GM23248 (cell line): ENCODE measurements at regions not wholly inside any gene's neighbourhood (a gene's known extent, or its start where the extent isn't known, plus 50 kb on each side); places are given as distances from the start of the nearest gene placed in this dataset.

Source experiments
- DNase-seq: peaks from one replicate; pipeline ENCODE4 v3.0.0-alpha.2; 2015
- H2AFZ ChIP-seq: fragments of 200-600 bp; sonication (generic); 2 replicates; pipeline ENCODE4 v1.6.1; 2016; ENCODE audit warnings: antibody characterized with exemption
- H3F3A ChIP-seq: fragments of 200-600 bp; sonication (generic); 2 replicates; pipeline ENCODE4 v1.6.1; 2016; ENCODE audit warnings: mild to moderate bottlenecking, antibody characterized with exemption, mixed run types; ENCODE audit not compliant: insufficient read depth
- H3K27ac ChIP-seq: fragments of 200-600 bp; sonication (generic); 2 replicates; pipeline ENCODE4 v1.5.1; 2016; ENCODE audit warnings: mild to moderate bottlenecking
- H3K27me3 ChIP-seq: fragments of 200-600 bp; sonication (generic); replicated peaks from 2 replicates; pipeline ENCODE4 v1.6.1; 2016; ENCODE audit warnings: mild to moderate bottlenecking; ENCODE audit not compliant: insufficient read depth
- H3K36me3 ChIP-seq: fragments of 200-600 bp; sonication (generic); 2 replicates; pipeline ENCODE4 v1.6.1; 2016; ENCODE audit warnings: low read depth, mild to moderate bottlenecking
- H3K4me1 ChIP-seq: fragments of 200-600 bp; sonication (generic); 2 replicates; pipeline ENCODE4 v1.6.1; 2016; ENCODE audit warnings: mild to moderate bottlenecking; ENCODE audit not compliant: insufficient read depth
- H3K4me2 ChIP-seq: fragments of 200-600 bp; sonication (generic); one replicate; pipeline ENCODE4 v1.6.1; 2016; ENCODE audit warnings: mild to moderate bottlenecking; ENCODE audit not compliant: unreplicated experiment
- H3K4me3 ChIP-seq: fragments of 200-600 bp; sonication (generic); 2 replicates; pipeline ENCODE4 v1.5.1; 2016; ENCODE audit warnings: mild to moderate bottlenecking
- H3K79me2 ChIP-seq: fragments of 200-600 bp; sonication (generic); 2 replicates; pipeline ENCODE4 v1.6.1; 2016; ENCODE audit warnings: mild to moderate bottlenecking; ENCODE audit not compliant: insufficient read depth
- H3K9ac ChIP-seq: fragments of 200-600 bp; sonication (generic); 2 replicates; pipeline ENCODE4 v1.6.1; 2016; ENCODE audit warnings: mild to moderate bottlenecking
- H3K9me2 ChIP-seq: fragments of 200-600 bp; sonication (generic); 2 replicates; pipeline ENCODE4 v1.6.1; 2016; ENCODE audit warnings: mixed run types, mild to moderate bottlenecking, moderate library complexity; ENCODE audit not compliant: insufficient read depth
- H3K9me3 ChIP-seq: fragments of 200-600 bp; sonication (generic); one replicate; pipeline ENCODE4 v1.6.1; 2017; ENCODE audit warnings: low read depth
- H4K20me1 ChIP-seq: fragments of 200-600 bp; sonication (generic); 2 replicates; pipeline ENCODE4 v1.6.0; 2016; ENCODE audit not compliant: insufficient read depth
- EZH2 ChIP-seq: fragments of 200-600 bp; sonication (generic); IDR thresholded peaks from 2 replicates; pipeline ENCODE4 v1.6.1; 2018; ENCODE audit warnings: antibody characterized with exemption, mild to moderate bottlenecking; ENCODE audit not compliant: insufficient read depth, poor library complexity, severe bottlenecking
- EZH2phosphoT487 ChIP-seq: fragments of 200-600 bp; sonication (generic); IDR thresholded peaks from 2 replicates; pipeline ENCODE4 v1.6.1; 2018; ENCODE audit warnings: antibody characterized with exemption, moderate library complexity, mild to moderate bottlenecking, low read depth; ENCODE audit not compliant: insufficient read depth
- WGBS, 2 experiments: methylation state at CpG; one replicate each; pipeline ENCODE4 v1.1.6; 2015 to 2017; ENCODE audit warnings: low lambda C conversion rate in 2 of 2, low coverage in 1 of 2; ENCODE audit errors: missing lambda C conversion rate in 2 of 2; 5-methylcytosine and 5-hydroxymethylcytosine counted together
- in situ Hi-C: fragments of 300-500 bp; cut with MboI; formaldehyde crosslinking; loops from 2 replicates; pipeline ENCODE4 v1.15.0; 2020

- H3K79me2 ChIP-seq, result no peaks in the 10 kb centered on the region
- no peak for DNase-seq
- no peaks in the 10 kb centered on the region for H3K9me2 ChIP-seq
- no peaks in the 10 kb centered on the region for H3K36me3 ChIP-seq
- no peak overlapping the region for H2AFZ ChIP-seq
- no peaks in the 10 kb centered on the region for H3F3A ChIP-seq
- H3K27me3 ChIP-seq, result no peaks in the 10 kb centered on the region
- no peak for TF ChIP-seq EZH2
- no peak for TF ChIP-seq EZH2phosphoT487
- no peaks in the 10 kb centered on the region for H3K9me3 ChIP-seq
- no peaks in the 10 kb centered on the region for H3K4me1 ChIP-seq
- no peak overlapping the region for H3K27ac ChIP-seq
- H4K20me1 ChIP-seq, result no peaks in the 10 kb centered on the region
- H3K4me2 ChIP-seq, result no peak overlapping the region
- H3K9ac ChIP-seq, result no peak overlapping the region
- in situ Hi-C loops, result no loop called here
- 86 to 90% methylated on average over 5 of the region's 5 CpGs for WGBS, 2 experiments
- no peak overlapping the region for H3K4me3 ChIP-seq
These were observed 79.7 kb upstream of the SPDL1 start for GRCh38 chr5:169503886-169504285.

- Histone ChIP-seq H3K9ac (no peak overlapping the region), H3F3A (no peaks in the 10 kb centered on the region), H2AFZ (no peak overlapping the region), H4K20me1 (no peaks in the 10 kb centered on the region), H3K27ac (no peak overlapping the region), H3K4me1 (no peaks in the 10 kb centered on the region), H3K36me3 (no peaks in the 10 kb centered on the region), H3K27me3 (no peaks in the 10 kb centered on the region), H3K79me2 (no peaks in the 10 kb centered on the region), H3K9me2 (no peaks in the 10 kb centered on the region), H3K4me2 (no peak overlapping the region), H3K4me3 (no peak overlapping the region), H3K9me3 (no peaks in the 10 kb centered on the region)
- in situ Hi-C loops, result no loop called here
- DNase-seq, result no peak
- no peak for TF ChIP-seq EZH2phosphoT487
- no peak for TF ChIP-seq EZH2
- WGBS, 2 experiments, result 47 to 51% methylated on average over 2 of the region's 2 CpGs
These were observed 83.5 kb upstream of the SPDL1 start for GRCh38 chr5:169499990-169500505.

GRCh38 chr5:169496878-169497277 is 86.7 kb upstream of the SPDL1 start:
- Histone ChIP-seq H3K36me3 (no peaks in the 10 kb centered on the region), H3K4me2 (no peak overlapping the region), H3K9me3 (no peaks in the 10 kb centered on the region), H3K4me1 (no peaks in the 10 kb centered on the region), H3K9me2 (no peaks in the 10 kb centered on the region), H3K27me3 (no peaks in the 10 kb centered on the region), H4K20me1 (no peaks in the 10 kb centered on the region), H3F3A (peaks cover 7% of the 10 kb centered on the region; the same call in 1 of the 2 replicates), H3K9ac (no peak overlapping the region), H2AFZ (no peak overlapping the region), H3K4me3 (no peak overlapping the region), H3K79me2 (no peaks in the 10 kb centered on the region), H3K27ac (no peak overlapping the region)
- WGBS, 2 experiments, result 72 to 73% methylated on average over 1 of the region's 1 CpG
- in situ Hi-C loops, result no loop called here
- no peak for DNase-seq
- no peak for TF ChIP-seq EZH2
- no peak for TF ChIP-seq EZH2phosphoT487

- in situ Hi-C loops, result no loop called here
- Histone ChIP-seq H2AFZ (0 out of 2 replicates have a peak overlapping the region, but pooled peaks have one; percentile 3), H3K27me3 (no peaks in the 10 kb centered on the region), H3K4me2 (peak overlapping the region; percentile 5), H3K79me2 (no peaks in the 10 kb centered on the region), H4K20me1 (no peaks in the 10 kb centered on the region), H3K9me3 (no peaks in the 10 kb centered on the region), H3K4me3 (no peak overlapping the region), H3F3A (peaks cover 7% of the 10 kb centered on the region; the same call in 1 of the 2 replicates), H3K36me3 (no peaks in the 10 kb centered on the region), H3K4me1 (no peaks in the 10 kb centered on the region), H3K9ac (no peak overlapping the region), H3K9me2 (no peaks in the 10 kb centered on the region), H3K27ac (no peak overlapping the region)
- TF ChIP-seq EZH2phosphoT487, result no peak
- TF ChIP-seq EZH2, result no peak
- DNase-seq, result peak; percentile 22
- 27 to 33% methylated on average over 4 of the region's 4 CpGs for WGBS, 2 experiments
These were observed 88.5 kb upstream of the SPDL1 start for GRCh38 chr5:169494941-169495548.
